ENCODE measurements at regions not wholly inside any gene's neighbourhood (a gene's known extent, or its start where the extent isn't known, plus 50 kb on each side); places are given as distances from the start of the nearest gene placed in this dataset.

GRCh38 chr21:35102488-35103371 lies 53.6 kb upstream of the RUNX1 start:
- DNase-seq (ENCODE audit: low read depth in 2 of 2), result no peak

GRCh38 chr21:35100349-35100811 lies 51.3 kb upstream of the RUNX1 start:
- DNase-seq (ENCODE audit: low read depth in 2 of 2), result no peak

GRCh38 chr21:35099310-35099709 lies 50.2 kb upstream of the RUNX1 start:
- DNase-seq (ENCODE audit: low read depth in 2 of 2), result no peak
